GM12878 (cell line): ENCODE measurements at regions not wholly inside any gene's neighbourhood (a gene's known extent, or its start where the extent isn't known, plus 50 kb on each side); places are given as distances from the start of the nearest gene placed in this dataset.

Experiments used
- ATAC-seq: fragments of 200-7000 bp; cut with Tn5 transposase; 3 replicates; pipeline ENCODE4 v1.9.1; 2020; ENCODE audit warnings: mild to moderate bottlenecking, moderate library complexity
- BruUV-seq: library from RNA; stranded (reverse); fragments of 400-500 nt; replicated peaks from 2 replicates; lab custom pipeline; 2021; lab: Mats Ljungman, UMichigan
- CTCF ChIA-PET: fragments of 300-600 bp; sonication (Branson Sonifier 250); formaldehyde crosslinking; extraction: SDS; loops from one replicate; lab custom pipeline; 2021; ENCODE audit warnings: inconsistent platforms; lab: Yijun Ruan, JAX
- POLR2A ChIA-PET: fragments of 350-600 bp; formaldehyde crosslinking; extraction: SDS; loops from one replicate; lab custom pipeline; 2021; ENCODE audit warnings: inconsistent platforms; lab: Charles Lee
- RAD21 ChIA-PET: fragments of 300-600 bp; sonication (Branson Sonifier 250); formaldehyde crosslinking; loops from one replicate; lab custom pipeline; 2023; ENCODE audit warnings: antibody characterized with exemption; ENCODE audit not compliant: unreplicated experiment; lab: Charles Lee
- SMC1A ChIA-PET: fragments of 300-600 bp; sonication (Branson Sonifier 250); formaldehyde crosslinking; loops from one replicate; lab custom pipeline; 2023; ENCODE audit not compliant: unreplicated experiment, uncharacterized antibody; lab: Charles Lee
- DNase-seq: peaks from one replicate; pipeline ENCODE4 v3.0.0-alpha.2; 2011; ENCODE audit warnings: low read depth, low spot score
- FAIRE-seq: peaks from 3 replicates; lab custom pipeline; 2011; peaks lifted over from hg19 to GRCh38; lab: Jason Lieb, UNC
- H2AFZ ChIP-seq: 2 replicates; pipeline ENCODE4 v1.6.0; 2011; ENCODE audit warnings: low read depth, low read length, control low read depth; ENCODE audit not compliant: control insufficient read depth
- H3K27ac ChIP-seq: 2 replicates; pipeline ENCODE4 v1.5.1; 2011; ENCODE audit warnings: control low read depth; ENCODE audit not compliant: control insufficient read depth, insufficient read depth
- H3K27me3 ChIP-seq, 2 experiments: replicated peaks in 1 of 2; 2 replicates each; pipeline versions ENCODE4 v1.6.0 to v1.6.1; 2011; ENCODE audit warnings: low read length in 1 of 2; ENCODE audit not compliant: control insufficient read depth in 2 of 2, insufficient read depth in 2 of 2
- H3K36me3 ChIP-seq, 2 experiments: 2 replicates each; pipeline ENCODE4 v1.5.1; 2011; ENCODE audit warnings: low read length in 1 of 2; ENCODE audit not compliant: control insufficient read depth in 2 of 2, insufficient read depth in 2 of 2
- H3K4me1 ChIP-seq: 2 replicates; pipeline ENCODE4 v1.6.1; 2011; ENCODE audit warnings: mild to moderate bottlenecking, low read length, moderate library complexity, mixed read lengths; ENCODE audit not compliant: control insufficient read depth, insufficient read depth
- H3K4me2 ChIP-seq: 2 replicates; pipeline ENCODE4 v1.6.0; 2011; ENCODE audit warnings: control low read depth; ENCODE audit not compliant: control insufficient read depth, insufficient read depth
- H3K4me3 ChIP-seq: fragments of 200-600 bp; sonication (generic); 2 replicates; pipeline ENCODE4 v1.5.1; 2016
- H3K79me2 ChIP-seq: 2 replicates; pipeline ENCODE4 v1.6.0; 2011; ENCODE audit warnings: low read length; ENCODE audit not compliant: control insufficient read depth, insufficient read depth
- H3K9ac ChIP-seq: 2 replicates; pipeline ENCODE4 v1.8.0; 2011; ENCODE audit warnings: low read length, control low read depth, mixed read lengths; ENCODE audit not compliant: control insufficient read depth, insufficient read depth
- H3K9me3 ChIP-seq: replicated peaks from 3 replicates; pipeline ENCODE4 v1.5.1; 2011; ENCODE audit warnings: mild to moderate bottlenecking, low read length; ENCODE audit not compliant: control insufficient read depth, insufficient read depth
- H4K20me1 ChIP-seq: 2 replicates; pipeline ENCODE4 v1.6.0; 2011; ENCODE audit not compliant: control insufficient read depth, insufficient read depth
- ASH2L ChIP-seq: fragments of 300-600, 200-600 bp; sonication (generic); IDR thresholded peaks from 2 replicates; pipeline ENCODE4 v1.6.1; 2017; ENCODE audit warnings: low read depth, mild to moderate bottlenecking, borderline replicate concordance
- BACH1 ChIP-seq: fragments of 450-650 bp; IDR thresholded peaks from 2 replicates; pipeline ENCODE4 v1.6.1; 2017; ENCODE audit warnings: mild to moderate bottlenecking, borderline replicate concordance
- CREB1 ChIP-seq: IDR thresholded peaks from 2 replicates; pipeline ENCODE4 v1.6.1; 2012; ENCODE audit warnings: low read depth, mild to moderate bottlenecking, inconsistent platforms
- DPF2 ChIP-seq: fragments of 450-650 bp; IDR thresholded peaks from 2 replicates; pipeline ENCODE4 v1.6.1; 2017; ENCODE audit warnings: mild to moderate bottlenecking
- EED ChIP-seq: sonication (generic); IDR thresholded peaks from 2 replicates; pipeline ENCODE4 v1.6.1; 2016; ENCODE audit warnings: antibody characterized with exemption, low read depth
- ETV6 ChIP-seq, 2 experiments: fragments of 450-650 bp in 1 of 2; IDR thresholded peaks in 1 of 2; conservative IDR thresholded peaks in 1 of 2; 2 replicates each; pipeline ENCODE4 v1.6.1; 2014; ENCODE audit warnings: antibody characterized with exemption in 1 of 2, borderline replicate concordance in 1 of 2, low read depth in 1 of 2, mild to moderate bottlenecking in 1 of 2, moderate library complexity in 1 of 2
- GABPA ChIP-seq: IDR thresholded peaks from 2 replicates; pipeline ENCODE4 v1.6.1; 2014; ENCODE audit warnings: antibody characterized with exemption, low read depth, mild to moderate bottlenecking, inconsistent platforms
- KAT2A ChIP-seq: conservative IDR thresholded peaks from 2 replicates; pipeline ENCODE4 v1.6.1; 2011; ENCODE audit warnings: low read depth, low read length; ENCODE audit not compliant: control insufficient read depth
- KDM1A ChIP-seq: fragments of 200-600 bp; sonication (generic); IDR thresholded peaks from 2 replicates; pipeline ENCODE4 v1.6.1; 2016; ENCODE audit warnings: borderline replicate concordance
- MXI1 ChIP-seq: fragments of 150-350 bp; IDR thresholded peaks from 2 replicates; pipeline ENCODE4 v1.6.1; 2011; ENCODE audit warnings: low read depth, mild to moderate bottlenecking, inconsistent platforms, low read length, improper control_type of control experiment
- NFYB ChIP-seq: IDR thresholded peaks from 2 replicates; pipeline ENCODE4 v1.6.1; 2011; ENCODE audit warnings: low read depth, mild to moderate bottlenecking, low read length, improper control_type of control experiment, moderate library complexity; ENCODE audit not compliant: insufficient read depth
- NR2C2 ChIP-seq: IDR thresholded peaks from 2 replicates; pipeline ENCODE4 v1.6.1; 2011; ENCODE audit warnings: borderline replicate concordance, low read depth; ENCODE audit not compliant: control insufficient read depth, insufficient read length
- PAX8 ChIP-seq: fragments of 450-650 bp; IDR thresholded peaks from 2 replicates; pipeline ENCODE4 v1.6.1; 2017; ENCODE audit warnings: mild to moderate bottlenecking, moderate library complexity
- POLR2AphosphoS2 ChIP-seq: IDR thresholded peaks from 2 replicates; pipeline ENCODE4 v1.6.1; 2011; ENCODE audit warnings: low read depth, mild to moderate bottlenecking, low read length, improper control_type of control experiment, moderate library complexity
- SP1 ChIP-seq: IDR thresholded peaks from one replicate; pipeline ENCODE4 v1.6.1; 2011; ENCODE audit warnings: low read depth, low read length
- STAT3 ChIP-seq: IDR thresholded peaks from 2 replicates; pipeline ENCODE4 v1.6.1; 2011; ENCODE audit warnings: low read depth, low read length, improper control_type of control experiment
- ZNF207 ChIP-seq: fragments of 450-650 bp; IDR thresholded peaks from 2 replicates; pipeline ENCODE4 v1.6.1; 2014; ENCODE audit warnings: antibody characterized with exemption, mild to moderate bottlenecking, borderline replicate concordance
- ZNF274 ChIP-seq: IDR thresholded peaks from one replicate; pipeline ENCODE4 v1.8.0; 2011; ENCODE audit not compliant: insufficient read length, insufficient read depth
- WGBS: methylation state at CpG from one replicate; pipeline ENCODE4 v1.1.6; 2016; ENCODE audit warnings: low lambda C conversion rate; ENCODE audit not compliant: insufficient replicate concordance, insufficient coverage; ENCODE audit errors: missing lambda C conversion rate; 5-methylcytosine and 5-hydroxymethylcytosine counted together
- in situ Hi-C: fragments of 300-500 bp; cut with MboI; formaldehyde crosslinking; loops from 9 replicates; pipeline ENCODE4 v1.14.3; 2018; ENCODE audit warnings: mixed read lengths
- intact Hi-C: fragments of 100-400 bp; cut with micrococcal nuclease; formaldehyde crosslinking; loops from one replicate; pipeline ENCODE4 v1.14.2; 2022; ENCODE audit not compliant: unreplicated experiment
- TF ChIP-seq, protein P1 (sequence below): fragments of 450-650 bp; IDR thresholded peaks from 2 replicates; pipeline ENCODE4 v1.6.1; 2017; ENCODE audit warnings: mild to moderate bottlenecking, low read depth, inconsistent platforms; ENCODE audit not compliant: poor library complexity, severe bottlenecking
- TF ChIP-seq, protein P2 (sequence below): IDR thresholded peaks from 2 replicates; pipeline ENCODE4 v1.6.1; 2011; ENCODE audit warnings: mild to moderate bottlenecking, low read depth, low read length, moderate library complexity; ENCODE audit not compliant: insufficient replicate concordance

DNA sequence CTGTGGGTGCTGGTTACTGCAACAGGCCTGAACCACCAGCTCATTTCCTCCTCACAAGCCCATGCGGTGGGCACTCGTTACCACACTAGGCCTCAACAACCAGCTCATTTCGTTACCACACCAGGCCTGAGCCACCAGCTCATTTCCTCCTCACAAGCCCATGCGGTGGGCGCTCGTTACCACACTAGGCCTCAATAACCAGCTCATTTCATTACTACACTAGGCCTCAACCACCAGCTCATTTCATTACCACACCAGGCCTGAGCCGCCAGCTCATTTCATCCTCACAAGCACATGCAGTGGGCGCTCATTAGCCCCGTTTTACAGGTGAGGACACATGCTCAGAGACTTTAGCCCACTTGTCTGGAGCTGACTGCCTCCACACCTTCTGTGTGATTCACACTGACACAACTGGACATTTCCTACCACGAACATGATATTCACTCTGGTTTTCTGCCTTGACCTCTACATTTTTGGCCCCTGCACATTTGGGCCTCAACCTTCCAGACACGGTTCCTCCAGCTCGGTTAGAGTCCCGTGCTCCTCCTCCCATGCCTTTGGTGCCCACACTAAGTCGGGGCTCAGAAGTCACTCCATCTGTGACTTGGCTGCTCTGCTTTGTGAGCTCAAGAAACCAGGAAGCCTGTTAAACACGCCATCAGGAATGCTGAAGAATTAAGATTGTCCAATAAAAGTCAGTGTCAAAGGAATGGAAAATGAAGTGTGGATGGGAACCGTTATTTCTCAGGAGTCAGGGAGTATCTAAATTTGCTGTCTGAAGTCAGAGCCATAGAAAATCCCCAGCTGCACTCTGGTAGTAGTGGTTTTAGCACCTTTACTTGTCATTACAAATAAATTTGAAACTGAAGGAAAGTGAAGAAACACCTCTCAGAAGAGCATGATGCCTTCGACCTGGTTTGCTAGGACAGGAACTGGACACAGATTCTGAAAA is 55.8 kb upstream of the LANCL2 start:
- no peaks in the 10 kb centered on the region for H3K36me3 ChIP-seq
- SMC1A ChIA-PET, result interaction anchor here (0.6 to 6.1 kb wide), 34 partner anchors 10 to 261 kb away, joined by 3 to 68 read pairs (median 6); partner anchors contain the start of gene LANCL2
- intact Hi-C loops (loop anchor here (1.0 to 10.0 kb wide), 5 partner anchors 29 to 753 kb away; partner anchors contain the start of genes LANCL2, NIPSNAP2 and SUMF2), in situ Hi-C loops (no loop called here)
- 3% methylated on average over 17 of the region's 17 CpGs for WGBS
- H3K4me3 ChIP-seq, result no peak overlapping the region
- H3K4me2 ChIP-seq, result no peak overlapping the region; the same call in 1 of the 2 replicates
- H3K9ac ChIP-seq, result 0 out of 2 replicates have a peak overlapping the region, but pooled peaks have one; percentile 29
- FAIRE-seq, result peak; percentile 96
- no TSS peak for BruUV-seq
- H3K4me1 ChIP-seq, result peaks cover 52% of the 10 kb centered on the region
- no peaks in the 10 kb centered on the region for H3K79me2 ChIP-seq
- peak overlapping the region; percentile 74 for H3K27ac ChIP-seq
- no peaks in the 10 kb centered on the region for H4K20me1 ChIP-seq
- POLR2A ChIA-PET, result interaction anchor here (0.6 to 3.1 kb wide), 12 partner anchors 11 to 550 kb away, joined by 3 to 19 read pairs (median 5); partner anchors contain the start of gene SEC61G
- H3K9me3 ChIP-seq, result no peaks in the 10 kb centered on the region; the same call in 2 of the 3 replicates
- peak overlapping the region; percentile 41 for H2AFZ ChIP-seq
- no peaks in the 10 kb centered on the region for H3K27me3 ChIP-seq
- DNase-seq, result peak; percentile 99
- RAD21 ChIA-PET, result interaction anchor here (0.6 to 5.4 kb wide), 33 partner anchors 11 to 915 kb away, joined by 3 to 68 read pairs (median 6); partner anchors contain the start of genes LANCL2 and SEC61G
- CTCF ChIA-PET, result interaction anchor here (0.6 to 6.1 kb wide), 22 partner anchors 11 to 764 kb away, joined by 3 to 74 read pairs (median 5); partner anchors contain the start of gene LANCL2
- ATAC-seq, result peak; percentile 89
- TF ChIP-seq PAX8, result no peak
- TF ChIP-seq STAT3, result no peak; the same call in 1 of the 2 replicates
- TF ChIP-seq ETV6 (conservative IDR thresholded peaks at IDR 0.05 in 1 of 2, IDR thresholded peaks at IDR 0.05 in 1 of 2; ENCODE audit: borderline replicate concordance in 1 of 2, low read depth in 1 of 2), result peak in 1 of 2 experiments; percentile 98; a peak in 2 of 4 replicates
- TF ChIP-seq KAT2A, result no peak
- TF ChIP-seq KDM1A, result no peak
- TF ChIP-seq, protein P1, sequence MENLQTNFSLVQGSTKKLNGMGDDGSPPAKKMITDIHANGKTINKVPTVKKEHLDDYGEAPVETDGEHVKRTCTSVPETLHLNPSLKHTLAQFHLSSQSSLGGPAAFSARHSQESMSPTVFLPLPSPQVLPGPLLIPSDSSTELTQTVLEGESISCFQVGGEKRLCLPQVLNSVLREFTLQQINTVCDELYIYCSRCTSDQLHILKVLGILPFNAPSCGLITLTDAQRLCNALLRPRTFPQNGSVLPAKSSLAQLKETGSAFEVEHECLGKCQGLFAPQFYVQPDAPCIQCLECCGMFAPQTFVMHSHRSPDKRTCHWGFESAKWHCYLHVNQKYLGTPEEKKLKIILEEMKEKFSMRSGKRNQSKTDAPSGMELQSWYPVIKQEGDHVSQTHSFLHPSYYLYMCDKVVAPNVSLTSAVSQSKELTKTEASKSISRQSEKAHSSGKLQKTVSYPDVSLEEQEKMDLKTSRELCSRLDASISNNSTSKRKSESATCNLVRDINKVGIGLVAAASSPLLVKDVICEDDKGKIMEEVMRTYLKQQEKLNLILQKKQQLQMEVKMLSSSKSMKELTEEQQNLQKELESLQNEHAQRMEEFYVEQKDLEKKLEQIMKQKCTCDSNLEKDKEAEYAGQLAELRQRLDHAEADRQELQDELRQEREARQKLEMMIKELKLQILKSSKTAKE, result peak; percentile 96
- TF ChIP-seq BACH1, result peak; percentile 98
- peak; percentile 95 for TF ChIP-seq EED
- TF ChIP-seq CREB1, result 0 out of 2 replicates have a peak, but pooled peaks have one; percentile 61
- no peak for TF ChIP-seq NFYB
- no peak for TF ChIP-seq ASH2L
- peak; percentile 57; the same call in 1 of the 2 replicates for TF ChIP-seq GABPA
- TF ChIP-seq POLR2AphosphoS2, result no peak
- no peak for TF ChIP-seq NR2C2
- peak; percentile 99 for TF ChIP-seq DPF2
- TF ChIP-seq MXI1, result peak; percentile 75
- TF ChIP-seq, protein P2, sequence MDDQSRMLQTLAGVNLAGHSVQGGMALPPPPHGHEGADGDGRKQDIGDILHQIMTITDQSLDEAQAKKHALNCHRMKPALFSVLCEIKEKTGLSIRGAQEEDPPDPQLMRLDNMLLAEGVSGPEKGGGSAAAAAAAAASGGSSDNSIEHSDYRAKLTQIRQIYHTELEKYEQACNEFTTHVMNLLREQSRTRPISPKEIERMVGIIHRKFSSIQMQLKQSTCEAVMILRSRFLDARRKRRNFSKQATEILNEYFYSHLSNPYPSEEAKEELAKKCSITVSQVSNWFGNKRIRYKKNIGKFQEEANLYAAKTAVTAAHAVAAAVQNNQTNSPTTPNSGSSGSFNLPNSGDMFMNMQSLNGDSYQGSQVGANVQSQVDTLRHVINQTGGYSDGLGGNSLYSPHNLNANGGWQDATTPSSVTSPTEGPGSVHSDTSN, result no peak
- TF ChIP-seq ZNF274, result no peak
- no peak; the same call in 1 of the 2 replicates for TF ChIP-seq ZNF207
- peak; percentile 89 for TF ChIP-seq SP1
